ENCODE measurements at regions not wholly inside any gene's neighbourhood (a gene's known extent, or its start where the extent isn't known, plus 50 kb on each side); places are given as distances from the start of the nearest gene placed in this dataset.

- no peak for TF ChIP-seq CTCF (IDR thresholded peaks at IDR 0.05; ENCODE audit: insufficient read depth, low read length, poor library complexity, severe bottlenecking)
- no peak for TF ChIP-seq EZH2phosphoT487 (conservative IDR thresholded peaks at IDR 0.05; ENCODE audit: low read length)
Observed at GRCh38 chr12:4032924-4033615, 159.9 kb upstream of the PARP11 start.

Data from SU-DHL-6 (cell line).